Panc1 (cell line): ENCODE measurements at regions not wholly inside any gene's neighbourhood (a gene's known extent, or its start where the extent isn't known, plus 50 kb on each side); places are given as distances from the start of the nearest gene placed in this dataset.

ENCODE experiments used
- ATAC-seq: fragments of 200-7000 bp; cut with Tn5 transposase; 2 replicates; pipeline ENCODE4 v1.9.1; 2020; ENCODE audit warnings: mild to moderate bottlenecking, moderate library complexity
- BruUV-seq: library from RNA; stranded (reverse); fragments of 400-500 nt; replicated peaks from 2 replicates; lab custom pipeline; 2021; lab: Mats Ljungman, UMichigan
- CTCF ChIA-PET: fragments of 300-600 bp; sonication (Branson Sonifier 250); formaldehyde crosslinking; loops from one replicate; lab custom pipeline; 2022; ENCODE audit warnings: antibody characterized with exemption; lab: Charles Lee
- POLR2A ChIA-PET: fragments of 300-600 bp; sonication (Branson Sonifier 250); formaldehyde crosslinking; loops from one replicate; lab custom pipeline; 2022; ENCODE audit warnings: antibody characterized with exemption; lab: Charles Lee
- DNase-seq: peaks from one replicate; pipeline ENCODE4 v3.0.0-alpha.2; 2010; ENCODE audit warnings: low read depth, low spot score
- H3K27ac ChIP-seq: 2 replicates; pipeline ENCODE4 v1.5.1; 2011; ENCODE audit warnings: mild to moderate bottlenecking, low read length, inconsistent platforms
- H3K27me3 ChIP-seq: fragments of 200-500 bp; sonication (Bioruptor generic); 2 replicates; pipeline ENCODE4 v1.6.0; 2014; ENCODE audit warnings: low read length, inconsistent platforms; ENCODE audit not compliant: control insufficient read depth, insufficient read depth
- H3K36me3 ChIP-seq: fragments of 200-500 bp; sonication (Bioruptor generic); 2 replicates; pipeline ENCODE4 v1.5.1; 2014; ENCODE audit warnings: inconsistent platforms, mild to moderate bottlenecking, low read length, moderate library complexity; ENCODE audit not compliant: control insufficient read depth, insufficient read depth
- H3K4me1 ChIP-seq: 2 replicates; pipeline ENCODE4 v1.5.1; 2011; ENCODE audit warnings: inconsistent platforms, mild to moderate bottlenecking, low read length, moderate library complexity; ENCODE audit not compliant: control insufficient read depth, insufficient read depth
- H3K4me3 ChIP-seq, 2 experiments: 2 replicates each; pipeline ENCODE4 v1.5.1; 2011 to 2012; ENCODE audit warnings: low read depth in 2 of 2, low read length in 2 of 2, mild to moderate bottlenecking in 2 of 2, inconsistent platforms in 1 of 2, moderate library complexity in 1 of 2
- H3K9me3 ChIP-seq: fragments of 200-500 bp; sonication (Bioruptor generic); 2 replicates; pipeline ENCODE4 v1.5.1; 2014; ENCODE audit warnings: low read depth, mild to moderate bottlenecking, inconsistent platforms, low read length, moderate library complexity; ENCODE audit not compliant: control insufficient read depth, insufficient read depth
- CTCF ChIP-seq: fragments of 450-650 bp; IDR thresholded peaks from 2 replicates; pipeline ENCODE4 v1.5.1; 2017; ENCODE audit warnings: mild to moderate bottlenecking
- POLR2AphosphoS5 ChIP-seq: IDR thresholded peaks from 2 replicates; pipeline ENCODE4 v1.6.1; 2012; ENCODE audit warnings: mild to moderate bottlenecking, low read depth, low read length, moderate library complexity
- REST ChIP-seq, 2 experiments: IDR thresholded peaks; 2 replicates each; pipeline ENCODE4 v1.6.1; 2011 to 2012; ENCODE audit warnings: low read depth in 2 of 2, control low read depth in 1 of 2, low read length in 1 of 2, mild to moderate bottlenecking in 1 of 2, moderate library complexity in 1 of 2; ENCODE audit not compliant: insufficient read depth in 1 of 2
- SIN3A ChIP-seq: IDR thresholded peaks from 2 replicates; pipeline ENCODE4 v1.6.1; 2012; ENCODE audit warnings: low read depth, mild to moderate bottlenecking, low read length, moderate library complexity, borderline replicate concordance; ENCODE audit not compliant: insufficient read depth
- TCF7L2 ChIP-seq: IDR thresholded peaks from 2 replicates; pipeline ENCODE4 v1.6.1; 2011; ENCODE audit warnings: mild to moderate bottlenecking, low read depth, low read length, inconsistent platforms
- in situ Hi-C: cut with HindIII; loops from 2 replicates; pipeline ENCODE4 v1.10.0; 2016; ENCODE audit warnings: low sequenced_read_pairs, low pct_unique_long_range_greater_than_20kb
- intact Hi-C: fragments of 100-400 bp; cut with micrococcal nuclease; formaldehyde crosslinking; loops from one replicate; pipeline ENCODE4 v1.10.0; 2022; ENCODE audit not compliant: unreplicated experiment

- CTCF ChIA-PET = no interaction called here
- TF ChIP-seq POLR2AphosphoS5 = no peak
- TF ChIP-seq CTCF = no peak
- TF ChIP-seq REST (IDR thresholded peaks at IDR 0.05; ENCODE audit: insufficient read depth in 1 of 2, low read depth in 2 of 2, low read length in 1 of 2) = no peak
- TF ChIP-seq SIN3A = no peak
- TF ChIP-seq TCF7L2 = no peak
- in situ Hi-C loops = no loop called here
Observed at GRCh38 chr13:107427536-107427935, 787.8 kb downstream of the LIG4 start.

GRCh38 chr13:107422421-107422820 lies 792.9 kb downstream of the LIG4 start:
- Histone ChIP-seq H3K36me3 (no peaks in the 10 kb centered on the region), H3K4me1 (no peaks in the 10 kb centered on the region), H3K27me3 (no peaks in the 10 kb centered on the region), H3K4me3 (no peak overlapping the region), H3K9me3 (no peaks in the 10 kb centered on the region), H3K27ac (no peak overlapping the region)
- in situ Hi-C loops = no loop called here
- intact Hi-C loops = no loop called here
- TF ChIP-seq POLR2AphosphoS5 = no peak
- no peak for TF ChIP-seq REST (IDR thresholded peaks at IDR 0.05; ENCODE audit: insufficient read depth in 1 of 2, low read depth in 2 of 2, low read length in 1 of 2)
- no peak for TF ChIP-seq TCF7L2
- TF ChIP-seq CTCF = no peak
- TF ChIP-seq SIN3A = no peak
- DNase-seq = no peak
- ChIA-PET POLR2A (no interaction called here), CTCF (no interaction called here)
- no peak for ATAC-seq
- no TSS peak for BruUV-seq

More at GRCh38 chr13:107427536-107427935, 787.8 kb downstream of the LIG4 start:
- intact Hi-C loops = no loop called here
- Histone ChIP-seq H3K36me3 (no peaks in the 10 kb centered on the region), H3K9me3 (no peaks in the 10 kb centered on the region), H3K4me3 (no peak overlapping the region), H3K27ac (no peak overlapping the region), H3K27me3 (no peaks in the 10 kb centered on the region), H3K4me1 (no peaks in the 10 kb centered on the region)
- BruUV-seq = no TSS peak
- no peak for ATAC-seq
- POLR2A ChIA-PET = no interaction called here
- no peak for DNase-seq
